ENCODE measurements at regions not wholly inside any gene's neighbourhood (a gene's known extent, or its start where the extent isn't known, plus 50 kb on each side); places are given as distances from the start of the nearest gene placed in this dataset.

DNA sequence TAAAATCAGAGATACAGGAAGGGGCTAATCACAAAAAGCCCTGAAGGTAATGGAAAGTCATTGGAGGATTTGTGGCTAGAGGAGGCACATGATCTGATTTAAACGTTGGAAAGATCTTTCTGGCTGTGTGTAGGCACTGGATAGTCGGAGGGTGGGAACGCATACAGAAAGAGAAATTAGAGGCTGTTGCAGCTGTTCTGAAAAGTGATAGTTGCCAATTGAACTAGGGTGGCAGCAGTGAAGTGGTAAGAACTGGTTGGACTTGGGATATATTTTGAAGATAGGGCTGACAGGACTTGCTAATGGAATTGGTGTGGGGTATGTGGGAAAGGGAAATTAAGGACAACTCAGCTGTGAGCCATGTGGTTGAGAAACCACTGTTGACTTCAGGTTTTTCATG lies 223.6 kb downstream of the OGFRL1 start:
- Histone ChIP-seq H3K79me2 (ENCODE audit: insufficient read depth, low read length) (no peaks in the 10 kb centered on the region), H3K4me1 (ENCODE audit: insufficient read depth, low read length, poor library complexity, severe bottlenecking) (no peaks in the 10 kb centered on the region), H3K4me2 (ENCODE audit: low read depth, low read length, poor library complexity, severe bottlenecking) (no peak overlapping the region), H3K27me3 (ENCODE audit: insufficient read depth, low read length, poor library complexity, severe bottlenecking) (no peaks in the 10 kb centered on the region), H3K9me2 (replicated peaks; ENCODE audit: low read depth, low read length) (no peaks in the 10 kb centered on the region), H3K9ac (ENCODE audit: low read depth, low read length, poor library complexity, severe bottlenecking) (no peak overlapping the region), H3K4me3 (ENCODE audit: low read length, poor library complexity, severe bottlenecking) (no peak overlapping the region), H3K9me3 (ENCODE audit: insufficient read depth, low read depth, low read length) (no peaks in the 10 kb centered on the region), H4K20me1 (ENCODE audit: insufficient read depth, low read length, poor library complexity, severe bottlenecking) (no peaks in the 10 kb centered on the region), H2AFZ (ENCODE audit: low read length) (no peak overlapping the region), H3F3A (ENCODE audit: low read depth) (no peaks in the 10 kb centered on the region), H3K36me3 (ENCODE audit: insufficient read depth, low read length) (no peaks in the 10 kb centered on the region)
- TF ChIP-seq, protein P1, sequence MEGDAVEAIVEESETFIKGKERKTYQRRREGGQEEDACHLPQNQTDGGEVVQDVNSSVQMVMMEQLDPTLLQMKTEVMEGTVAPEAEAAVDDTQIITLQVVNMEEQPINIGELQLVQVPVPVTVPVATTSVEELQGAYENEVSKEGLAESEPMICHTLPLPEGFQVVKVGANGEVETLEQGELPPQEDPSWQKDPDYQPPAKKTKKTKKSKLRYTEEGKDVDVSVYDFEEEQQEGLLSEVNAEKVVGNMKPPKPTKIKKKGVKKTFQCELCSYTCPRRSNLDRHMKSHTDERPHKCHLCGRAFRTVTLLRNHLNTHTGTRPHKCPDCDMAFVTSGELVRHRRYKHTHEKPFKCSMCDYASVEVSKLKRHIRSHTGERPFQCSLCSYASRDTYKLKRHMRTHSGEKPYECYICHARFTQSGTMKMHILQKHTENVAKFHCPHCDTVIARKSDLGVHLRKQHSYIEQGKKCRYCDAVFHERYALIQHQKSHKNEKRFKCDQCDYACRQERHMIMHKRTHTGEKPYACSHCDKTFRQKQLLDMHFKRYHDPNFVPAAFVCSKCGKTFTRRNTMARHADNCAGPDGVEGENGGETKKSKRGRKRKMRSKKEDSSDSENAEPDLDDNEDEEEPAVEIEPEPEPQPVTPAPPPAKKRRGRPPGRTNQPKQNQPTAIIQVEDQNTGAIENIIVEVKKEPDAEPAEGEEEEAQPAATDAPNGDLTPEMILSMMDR (conservative IDR thresholded peaks at IDR 0.05; ENCODE audit: low read length) = no peak
- no peak for TF ChIP-seq EZH2phosphoT487 (IDR thresholded peaks at IDR 0.05; ENCODE audit: borderline replicate concordance)

DNA sequence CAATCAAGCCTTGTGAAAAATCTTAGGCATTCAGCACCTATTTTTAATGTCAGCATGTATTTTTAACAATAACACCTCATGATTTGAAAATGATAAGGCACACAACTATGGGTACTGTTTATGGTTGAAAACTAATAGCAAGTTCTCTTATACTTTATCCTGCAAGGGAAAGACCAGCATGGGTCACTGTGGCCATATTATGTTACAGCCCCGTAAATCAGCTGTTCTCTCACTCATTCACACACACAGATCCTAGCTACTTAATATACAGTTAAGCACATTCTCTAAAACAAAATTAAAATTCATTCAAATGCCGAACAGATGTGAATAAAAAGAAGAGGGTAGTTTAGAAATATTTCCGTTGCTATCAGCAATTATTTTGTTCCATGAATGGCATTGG lies 224.4 kb downstream of the OGFRL1 start:
- no peak overlapping the region for H3K4me2 ChIP-seq (ENCODE audit: low read depth, low read length, poor library complexity, severe bottlenecking)
- H3K9ac ChIP-seq (ENCODE audit: low read depth, low read length, poor library complexity, severe bottlenecking) = no peak overlapping the region
- H3K36me3 ChIP-seq (ENCODE audit: insufficient read depth, low read length) = no peaks in the 10 kb centered on the region
- no peak overlapping the region for H3K4me3 ChIP-seq (ENCODE audit: low read length, poor library complexity, severe bottlenecking)
- no peak for TF ChIP-seq EZH2phosphoT487 (IDR thresholded peaks at IDR 0.05; ENCODE audit: borderline replicate concordance)
- TF ChIP-seq, protein P1 (conservative IDR thresholded peaks at IDR 0.05; ENCODE audit: low read length) = no peak
- no peaks in the 10 kb centered on the region for H4K20me1 ChIP-seq (ENCODE audit: insufficient read depth, low read length, poor library complexity, severe bottlenecking)
- H3K4me1 ChIP-seq (ENCODE audit: insufficient read depth, low read length, poor library complexity, severe bottlenecking) = no peaks in the 10 kb centered on the region
- H3K79me2 ChIP-seq (ENCODE audit: insufficient read depth, low read length) = no peaks in the 10 kb centered on the region
- H3F3A ChIP-seq (ENCODE audit: low read depth) = no peaks in the 10 kb centered on the region
- no peaks in the 10 kb centered on the region for H3K9me2 ChIP-seq (replicated peaks; ENCODE audit: low read depth, low read length)
- H3K9me3 ChIP-seq (ENCODE audit: insufficient read depth, low read depth, low read length) = no peaks in the 10 kb centered on the region
- no peak overlapping the region for H2AFZ ChIP-seq (ENCODE audit: low read length)
- no peaks in the 10 kb centered on the region for H3K27me3 ChIP-seq (ENCODE audit: insufficient read depth, low read length, poor library complexity, severe bottlenecking)

GRCh38 chr6:71523548-71523947 lies 234.9 kb downstream of the OGFRL1 start:
- H2AFZ ChIP-seq (ENCODE audit: low read length) = no peak overlapping the region
- 0 out of 2 replicates have a peak, but pooled peaks cover 4% of the 10 kb centered on the region for H3K9me2 ChIP-seq (replicated peaks; ENCODE audit: low read depth, low read length)
- H3K4me3 ChIP-seq (ENCODE audit: low read length, poor library complexity, severe bottlenecking) = no peak overlapping the region
- no peaks in the 10 kb centered on the region for H3K4me1 ChIP-seq (ENCODE audit: insufficient read depth, low read length, poor library complexity, severe bottlenecking)
- no peaks in the 10 kb centered on the region for H3K27me3 ChIP-seq (ENCODE audit: insufficient read depth, low read length, poor library complexity, severe bottlenecking)
- no peak for TF ChIP-seq EZH2phosphoT487 (IDR thresholded peaks at IDR 0.05; ENCODE audit: borderline replicate concordance)
- TF ChIP-seq, protein P1 (conservative IDR thresholded peaks at IDR 0.05; ENCODE audit: low read length) = no peak
- H3K9me3 ChIP-seq (ENCODE audit: insufficient read depth, low read depth, low read length) = no peaks in the 10 kb centered on the region
- H3K79me2 ChIP-seq (ENCODE audit: insufficient read depth, low read length) = no peaks in the 10 kb centered on the region
- no peak overlapping the region for H3K4me2 ChIP-seq (ENCODE audit: low read depth, low read length, poor library complexity, severe bottlenecking)
- H3K36me3 ChIP-seq (ENCODE audit: insufficient read depth, low read length) = no peaks in the 10 kb centered on the region
- H4K20me1 ChIP-seq (ENCODE audit: insufficient read depth, low read length, poor library complexity, severe bottlenecking) = no peaks in the 10 kb centered on the region
- H3F3A ChIP-seq (ENCODE audit: low read depth) = no peaks in the 10 kb centered on the region
- H3K9ac ChIP-seq (ENCODE audit: low read depth, low read length, poor library complexity, severe bottlenecking) = no peak overlapping the region

Measured in Loucy (cell line).